ENCODE measurements at regions not wholly inside any gene's neighbourhood (a gene's known extent, or its start where the extent isn't known, plus 50 kb on each side); places are given as distances from the start of the nearest gene placed in this dataset.

DNA sequence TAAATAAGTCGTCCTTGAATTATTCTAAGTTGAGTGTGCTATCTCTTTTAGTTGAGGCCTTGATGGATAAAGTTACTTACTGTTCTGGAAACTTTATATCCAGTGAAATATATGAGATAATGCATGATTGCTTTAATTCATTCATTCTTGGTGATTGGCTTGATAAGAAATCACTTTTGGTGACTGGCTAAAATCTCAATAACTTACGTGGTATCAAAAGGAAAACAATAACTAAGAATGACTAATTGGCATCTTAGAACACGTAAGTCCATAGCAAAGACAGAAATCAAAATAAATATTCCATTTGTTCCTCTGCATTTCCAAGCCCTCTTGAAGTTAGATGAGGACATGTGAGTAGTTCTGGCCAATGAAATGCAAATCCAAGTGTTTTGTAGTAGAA lies 251.6 kb downstream of the NUP35 start:
- TF ChIP-seq, protein P1, sequence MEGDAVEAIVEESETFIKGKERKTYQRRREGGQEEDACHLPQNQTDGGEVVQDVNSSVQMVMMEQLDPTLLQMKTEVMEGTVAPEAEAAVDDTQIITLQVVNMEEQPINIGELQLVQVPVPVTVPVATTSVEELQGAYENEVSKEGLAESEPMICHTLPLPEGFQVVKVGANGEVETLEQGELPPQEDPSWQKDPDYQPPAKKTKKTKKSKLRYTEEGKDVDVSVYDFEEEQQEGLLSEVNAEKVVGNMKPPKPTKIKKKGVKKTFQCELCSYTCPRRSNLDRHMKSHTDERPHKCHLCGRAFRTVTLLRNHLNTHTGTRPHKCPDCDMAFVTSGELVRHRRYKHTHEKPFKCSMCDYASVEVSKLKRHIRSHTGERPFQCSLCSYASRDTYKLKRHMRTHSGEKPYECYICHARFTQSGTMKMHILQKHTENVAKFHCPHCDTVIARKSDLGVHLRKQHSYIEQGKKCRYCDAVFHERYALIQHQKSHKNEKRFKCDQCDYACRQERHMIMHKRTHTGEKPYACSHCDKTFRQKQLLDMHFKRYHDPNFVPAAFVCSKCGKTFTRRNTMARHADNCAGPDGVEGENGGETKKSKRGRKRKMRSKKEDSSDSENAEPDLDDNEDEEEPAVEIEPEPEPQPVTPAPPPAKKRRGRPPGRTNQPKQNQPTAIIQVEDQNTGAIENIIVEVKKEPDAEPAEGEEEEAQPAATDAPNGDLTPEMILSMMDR (IDR thresholded peaks at IDR 0.05): no peak
- no peak for TF ChIP-seq POLR2A (IDR thresholded peaks at IDR 0.05)
